ENCODE measurements at regions not wholly inside any gene's neighbourhood (a gene's known extent, or its start where the extent isn't known, plus 50 kb on each side); places are given as distances from the start of the nearest gene placed in this dataset.

DNA sequence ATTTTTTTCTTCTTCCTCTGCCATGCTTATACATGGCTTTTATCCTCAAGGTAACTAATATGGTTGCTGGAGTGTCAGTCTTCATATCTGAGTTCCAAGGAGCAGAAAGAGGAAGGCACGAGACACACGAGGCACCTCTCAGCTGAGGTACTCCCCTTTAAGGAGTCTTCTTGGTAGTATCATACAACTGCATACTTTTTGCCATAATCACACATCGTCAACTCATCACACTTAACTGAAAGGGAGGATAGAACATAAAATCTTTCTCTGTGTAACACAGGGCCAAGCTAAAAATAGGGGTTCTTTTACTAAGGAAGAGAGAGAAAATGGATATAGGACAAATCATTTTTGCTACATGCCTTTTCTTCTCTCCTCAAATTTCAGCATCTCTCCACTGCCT, 104.2 kb downstream of the OXSM start:
- no peak for TF ChIP-seq POLR2A (IDR thresholded peaks at IDR 0.05)
- no peak for TF ChIP-seq CTCF (IDR thresholded peaks at IDR 0.05)
